WTC11 (cell line): ENCODE measurements at regions not wholly inside any gene's neighbourhood (a gene's known extent, or its start where the extent isn't known, plus 50 kb on each side); places are given as distances from the start of the nearest gene placed in this dataset.

Source experiments
- ATAC-seq: fragments of 200-7000 bp; cut with Tn5 transposase; 2 replicates; pipeline ENCODE4 v1.10.0; 2021; ENCODE audit warnings: mild to moderate bottlenecking, moderate library complexity
- CTCF ChIA-PET: fragments of 300-600 bp; sonication (Branson Sonifier 250); formaldehyde crosslinking; loops from one replicate; lab custom pipeline; 2021; ENCODE audit warnings: antibody characterized with exemption; lab: Charles Lee
- POLR2A ChIA-PET: fragments of 350-600 bp; sonication (Branson Sonifier 250); formaldehyde crosslinking; loops from one replicate; lab custom pipeline; 2021; ENCODE audit warnings: antibody characterized with exemption; lab: Charles Lee
- DNase-seq: peaks from one replicate; pipeline ENCODE4 v3.0.0; 2021; ENCODE audit warnings: low spot score
- H3K27ac Mint-ChIP-seq: 2 replicates; pipeline ENCODE4 v1.8.0; 2021; ENCODE audit warnings: mixed read lengths
- H3K27me3 Mint-ChIP-seq: 2 replicates; pipeline ENCODE4 v1.8.0; 2021; ENCODE audit warnings: low read depth, mild to moderate bottlenecking, moderate library complexity, mixed read lengths
- H3K36me3 Mint-ChIP-seq: 2 replicates; pipeline ENCODE4 v1.8.0; 2021; ENCODE audit warnings: mixed read lengths
- H3K4me1 Mint-ChIP-seq: 2 replicates; pipeline ENCODE4 v1.8.0; 2022; ENCODE audit warnings: mixed read lengths
- H3K4me3 Mint-ChIP-seq: 2 replicates; pipeline ENCODE4 v1.8.0; 2021; ENCODE audit warnings: mild to moderate bottlenecking, moderate library complexity, mixed read lengths
- H3K9me3 Mint-ChIP-seq: 2 replicates; pipeline ENCODE4 v1.8.0; 2021; ENCODE audit warnings: mixed read lengths
- AR ChIP-seq: fragments of 250-450 bp; sonication (Bioruptor Pico); IDR thresholded peaks from 2 replicates; pipeline ENCODE4 v1.9.0; 2021; ENCODE audit warnings: mild to moderate bottlenecking
- ARID4B ChIP-seq: sonication (generic); formaldehyde crosslinking; IDR thresholded peaks from 2 replicates; pipeline ENCODE4 v1.8.0; 2023; ENCODE audit warnings: missing genetic modification reagents, mild to moderate bottlenecking, borderline replicate concordance
- ATF3 ChIP-seq: sonication (generic); formaldehyde crosslinking; conservative IDR thresholded peaks from 2 replicates; pipeline ENCODE4 v1.8.1; 2022; ENCODE audit warnings: mild to moderate bottlenecking, missing genetic modification reagents
- CBFB ChIP-seq: sonication (generic); formaldehyde crosslinking; IDR thresholded peaks from 2 replicates; pipeline ENCODE4 v1.8.1; 2022; ENCODE audit warnings: mild to moderate bottlenecking, low read depth, missing genetic modification reagents
- ELF4 ChIP-seq: sonication (generic); formaldehyde crosslinking; IDR thresholded peaks from 2 replicates; pipeline ENCODE4 v1.8.1; 2022; ENCODE audit warnings: low read depth, mild to moderate bottlenecking, moderate library complexity, missing genetic modification reagents
- GABPB1 ChIP-seq: sonication (generic); formaldehyde crosslinking; IDR thresholded peaks from 2 replicates; pipeline ENCODE4 v1.8.1; 2023; ENCODE audit warnings: mild to moderate bottlenecking, missing genetic modification reagents
- GTF2I ChIP-seq: fragments of 250-450 bp; sonication (Bioruptor Pico); conservative IDR thresholded peaks from 2 replicates; pipeline ENCODE4 v1.4.0; 2021; ENCODE audit warnings: mild to moderate bottlenecking
- HMGA2 ChIP-seq: fragments of 250-450 bp; sonication (Bioruptor Pico); IDR thresholded peaks from 2 replicates; pipeline ENCODE4 v1.4.0; 2021; ENCODE audit warnings: mild to moderate bottlenecking, moderate library complexity
- NFE2L1 ChIP-seq: sonication (generic); formaldehyde crosslinking; IDR thresholded peaks from 2 replicates; pipeline ENCODE4 v1.8.1; 2023; ENCODE audit warnings: missing genetic modification reagents
- NR2C2 ChIP-seq: sonication (generic); formaldehyde crosslinking; IDR thresholded peaks from 2 replicates; pipeline ENCODE4 v1.8.0; 2022; ENCODE audit warnings: mild to moderate bottlenecking, missing genetic modification reagents
- PRDM15 ChIP-seq: sonication (generic); formaldehyde crosslinking; IDR thresholded peaks from 2 replicates; pipeline ENCODE4 v1.8.0; 2022; ENCODE audit warnings: missing genetic modification reagents
- TEAD4 ChIP-seq: sonication (generic); formaldehyde crosslinking; IDR thresholded peaks from 2 replicates; pipeline ENCODE4 v1.8.0; 2022; ENCODE audit warnings: mild to moderate bottlenecking, missing genetic modification reagents
- ZNF219 ChIP-seq: sonication (generic); formaldehyde crosslinking; IDR thresholded peaks from 2 replicates; pipeline ENCODE4 v1.8.0; 2023; ENCODE audit warnings: missing genetic modification reagents, mild to moderate bottlenecking, borderline replicate concordance
- ZNF263 ChIP-seq: sonication (generic); formaldehyde crosslinking; IDR thresholded peaks from 2 replicates; pipeline ENCODE4 v1.8.1; 2022; ENCODE audit warnings: low read depth, mild to moderate bottlenecking, moderate library complexity, missing genetic modification reagents
- TF ChIP-seq, protein P1 (sequence below): sonication (generic); formaldehyde crosslinking; IDR thresholded peaks from 2 replicates; pipeline ENCODE4 v1.8.1; 2022; ENCODE audit warnings: low read depth, mild to moderate bottlenecking, moderate library complexity, missing genetic modification reagents, borderline replicate concordance
- TF ChIP-seq, protein P2 (sequence below): sonication (generic); formaldehyde crosslinking; IDR thresholded peaks from 2 replicates; pipeline ENCODE4 v1.8.0; 2023; ENCODE audit warnings: missing genetic modification reagents
- TF ChIP-seq, protein P3 (sequence below): sonication (generic); formaldehyde crosslinking; IDR thresholded peaks from 2 replicates; pipeline ENCODE4 v1.8.0; 2022; ENCODE audit warnings: mild to moderate bottlenecking, missing genetic modification reagents

- H3K9me3 Mint-ChIP-seq: peaks cover under 1% of the 10 kb centered on the region; the same call in 1 of the 2 replicates
- H3K27ac Mint-ChIP-seq: no peak overlapping the region
- H3K27me3 Mint-ChIP-seq: no peaks in the 10 kb centered on the region
- CTCF ChIA-PET: interaction anchor here (1.3 to 3.2 kb wide), 6 partner anchors 9 to 140 kb away, joined by 3 to 10 read pairs (median 6); no protein-coding TSS in a partner anchor
- ATAC-seq: no peak
- peaks cover 21% of the 10 kb centered on the region for H3K4me1 Mint-ChIP-seq
- H3K36me3 Mint-ChIP-seq: no peaks in the 10 kb centered on the region
- H3K4me3 Mint-ChIP-seq: no peak overlapping the region
- DNase-seq: no peak
- POLR2A ChIA-PET: no interaction called here
- TF ChIP-seq NR2C2 (CRISPR knock-in tag): no peak
- TF ChIP-seq, protein P1, sequence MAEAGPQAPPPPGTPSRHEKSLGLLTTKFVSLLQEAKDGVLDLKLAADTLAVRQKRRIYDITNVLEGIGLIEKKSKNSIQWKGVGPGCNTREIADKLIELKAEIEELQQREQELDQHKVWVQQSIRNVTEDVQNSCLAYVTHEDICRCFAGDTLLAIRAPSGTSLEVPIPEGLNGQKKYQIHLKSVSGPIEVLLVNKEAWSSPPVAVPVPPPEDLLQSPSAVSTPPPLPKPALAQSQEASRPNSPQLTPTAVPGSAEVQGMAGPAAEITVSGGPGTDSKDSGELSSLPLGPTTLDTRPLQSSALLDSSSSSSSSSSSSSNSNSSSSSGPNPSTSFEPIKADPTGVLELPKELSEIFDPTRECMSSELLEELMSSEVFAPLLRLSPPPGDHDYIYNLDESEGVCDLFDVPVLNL (CRISPR knock-in tag): no peak
- no peak for TF ChIP-seq PRDM15 (CRISPR knock-in tag)
- TF ChIP-seq HMGA2 (CRISPR knock-in tag): no peak
- TF ChIP-seq, protein P2, sequence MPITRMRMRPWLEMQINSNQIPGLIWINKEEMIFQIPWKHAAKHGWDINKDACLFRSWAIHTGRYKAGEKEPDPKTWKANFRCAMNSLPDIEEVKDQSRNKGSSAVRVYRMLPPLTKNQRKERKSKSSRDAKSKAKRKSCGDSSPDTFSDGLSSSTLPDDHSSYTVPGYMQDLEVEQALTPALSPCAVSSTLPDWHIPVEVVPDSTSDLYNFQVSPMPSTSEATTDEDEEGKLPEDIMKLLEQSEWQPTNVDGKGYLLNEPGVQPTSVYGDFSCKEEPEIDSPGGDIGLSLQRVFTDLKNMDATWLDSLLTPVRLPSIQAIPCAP (CRISPR knock-in tag): no peak
- no peak for TF ChIP-seq ZNF219 (CRISPR knock-in tag)
- no peak for TF ChIP-seq CBFB (CRISPR knock-in tag)
- TF ChIP-seq ATF3 (CRISPR knock-in tag): no peak
- TF ChIP-seq GABPB1 (CRISPR knock-in tag): no peak
- TF ChIP-seq AR: no peak
- TF ChIP-seq ELF4 (CRISPR knock-in tag): no peak
- no peak for TF ChIP-seq GTF2I (CRISPR knock-in tag)
- no peak for TF ChIP-seq TEAD4 (CRISPR knock-in tag)
- no peak for TF ChIP-seq ZNF263
- TF ChIP-seq, protein P3, sequence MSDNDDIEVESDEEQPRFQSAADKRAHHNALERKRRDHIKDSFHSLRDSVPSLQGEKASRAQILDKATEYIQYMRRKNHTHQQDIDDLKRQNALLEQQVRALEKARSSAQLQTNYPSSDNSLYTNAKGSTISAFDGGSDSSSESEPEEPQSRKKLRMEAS (CRISPR knock-in tag): no peak
- TF ChIP-seq ARID4B (CRISPR knock-in tag): no peak
- TF ChIP-seq NFE2L1: no peak
Measured at GRCh38 chr1:22273686-22274681, 131.1 kb upstream of the WNT4 start.
